Stimulated activated CD4-positive, alpha-beta T cell treated with anti-CD3 and anti-CD28 coated beads, Interleukin-15, amount 100 ng/mL, for 24 hours (primary cell): ENCODE measurements at regions not wholly inside any gene's neighbourhood (a gene's known extent, or its start where the extent isn't known, plus 50 kb on each side); places are given as distances from the start of the nearest gene placed in this dataset.

Source experiments
- DNase-seq: peaks from one replicate; pipeline ENCODE4 v3.0.0-alpha.2; 2020

- DNase-seq: no peak
Measured at GRCh38 chr2:121001641-121002040, 266.0 kb downstream of the GLI2 start.

DNA sequence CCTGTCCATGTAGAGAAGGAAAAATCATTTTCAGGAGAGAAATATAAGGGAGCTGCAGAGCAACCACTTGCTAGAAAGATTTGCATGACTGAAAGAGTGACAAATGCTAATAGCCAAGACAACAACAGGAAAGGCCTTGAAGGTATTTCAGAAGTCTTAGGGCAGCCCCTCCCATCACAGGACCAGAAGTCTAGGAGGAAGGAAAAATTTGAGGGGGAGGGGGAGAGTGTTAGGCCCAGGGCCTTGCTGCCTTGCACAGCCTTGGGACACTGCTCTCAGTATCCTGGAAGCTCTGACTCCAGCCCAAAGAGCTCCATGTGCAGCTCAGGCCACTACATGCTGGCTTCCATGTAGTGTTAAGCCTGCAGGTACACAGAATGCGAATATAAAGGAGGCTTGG lies 266.9 kb downstream of the GLI2 start:
- no peak for DNase-seq

DNA sequence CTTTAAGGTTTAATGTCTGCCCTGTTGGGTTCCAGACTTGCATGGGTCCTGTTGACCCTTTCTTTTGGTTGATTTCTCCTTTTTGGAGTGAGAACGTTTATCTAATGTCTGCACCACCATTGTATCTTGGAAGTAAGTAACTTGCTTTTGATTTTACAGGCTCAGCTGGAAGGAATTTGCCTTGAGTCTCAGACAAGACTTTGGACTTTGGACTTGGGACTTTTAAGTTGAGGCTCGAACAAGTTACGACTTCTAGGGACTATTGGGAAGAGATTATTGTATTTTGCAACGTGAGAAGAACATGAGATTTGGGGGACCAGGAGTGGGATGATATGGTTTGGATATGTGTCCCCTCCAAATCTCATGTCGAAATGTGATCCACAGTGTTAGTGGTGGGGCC lies 267.7 kb downstream of the GLI2 start:
- DNase-seq: no peak

- no peak for DNase-seq
Measured at GRCh38 chr2:121004359-121004758, 268.7 kb downstream of the GLI2 start.

GRCh38 chr2:121004950-121005349 lies 269.3 kb downstream of the GLI2 start:
- no peak for DNase-seq

GRCh38 chr2:121005453-121005852 lies 269.8 kb downstream of the GLI2 start:
- DNase-seq: no peak

DNA sequence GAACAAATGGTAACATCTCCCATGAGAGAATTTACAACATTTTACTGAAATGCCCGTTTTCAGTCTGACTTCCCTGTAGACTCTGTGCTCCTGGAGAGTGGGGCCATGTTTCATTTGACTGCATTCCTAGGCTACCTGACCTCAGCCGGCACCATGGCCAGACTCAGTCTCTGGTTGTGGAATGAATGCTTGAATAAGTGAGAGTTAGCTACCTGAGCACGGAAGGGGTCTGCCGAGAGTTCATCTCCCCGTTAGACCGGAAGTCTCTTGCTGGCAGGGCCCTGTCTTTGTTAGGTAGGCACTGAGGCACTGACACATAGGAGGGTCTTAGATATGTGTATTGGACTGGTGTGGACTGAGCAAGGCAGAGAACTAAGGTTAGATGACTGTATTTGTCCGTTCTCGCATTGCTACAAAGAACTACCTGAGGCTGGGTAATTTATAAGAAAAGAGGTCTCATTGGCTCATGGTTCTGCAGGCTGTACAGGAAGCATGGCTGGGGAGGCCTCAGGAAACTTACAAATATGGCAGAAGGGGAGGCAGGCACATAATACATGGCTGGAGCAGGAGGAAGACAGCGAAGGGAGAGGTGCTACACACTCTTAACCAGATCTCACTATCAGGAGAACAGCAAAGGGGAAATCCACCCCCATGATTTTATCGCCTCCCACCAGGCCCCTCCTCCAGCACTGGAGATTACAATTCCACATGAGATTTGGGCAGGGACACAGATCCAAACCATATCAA lies 271.2 kb downstream of the GLI2 start:
- DNase-seq: no peak

DNA sequence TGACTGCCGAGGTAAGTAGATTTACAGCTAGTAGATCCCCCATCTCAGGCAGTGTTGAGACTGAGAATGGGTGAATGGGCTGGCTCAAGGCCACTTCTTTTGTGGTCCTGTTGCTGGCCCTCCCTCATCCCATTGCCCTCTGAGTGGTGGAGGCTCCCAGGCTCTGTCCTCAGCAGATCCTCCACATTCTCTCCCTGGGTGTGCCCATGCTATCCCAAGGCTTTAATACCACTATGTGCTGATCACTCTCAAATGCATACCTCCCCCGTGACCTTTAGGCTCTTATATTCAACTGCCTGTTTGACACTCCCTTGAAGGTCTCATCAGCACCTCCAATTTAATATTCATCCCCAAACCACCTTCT lies 271.8 kb downstream of the GLI2 start:
- DNase-seq: no peak

DNA sequence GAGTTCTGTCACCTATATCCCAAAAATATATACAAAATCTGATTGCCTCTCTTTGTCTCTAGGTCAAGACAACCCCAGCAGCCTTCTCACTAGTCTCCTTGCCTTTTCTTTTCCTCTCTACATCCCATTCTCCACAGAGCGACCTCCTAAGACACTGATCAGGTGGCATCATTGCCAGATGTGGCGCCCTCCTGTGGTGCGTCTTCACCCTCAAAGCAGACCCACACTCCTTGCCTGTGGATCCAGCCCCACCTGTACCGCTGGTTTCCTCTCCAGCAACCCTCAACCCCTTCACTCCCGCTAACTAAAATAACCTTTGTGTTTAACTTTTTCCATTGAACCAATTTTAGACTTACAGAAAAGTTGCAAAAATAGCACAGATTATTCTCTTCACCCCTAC lies 273.3 kb downstream of the GLI2 start:
- peak; percentile 9 for DNase-seq

DNA sequence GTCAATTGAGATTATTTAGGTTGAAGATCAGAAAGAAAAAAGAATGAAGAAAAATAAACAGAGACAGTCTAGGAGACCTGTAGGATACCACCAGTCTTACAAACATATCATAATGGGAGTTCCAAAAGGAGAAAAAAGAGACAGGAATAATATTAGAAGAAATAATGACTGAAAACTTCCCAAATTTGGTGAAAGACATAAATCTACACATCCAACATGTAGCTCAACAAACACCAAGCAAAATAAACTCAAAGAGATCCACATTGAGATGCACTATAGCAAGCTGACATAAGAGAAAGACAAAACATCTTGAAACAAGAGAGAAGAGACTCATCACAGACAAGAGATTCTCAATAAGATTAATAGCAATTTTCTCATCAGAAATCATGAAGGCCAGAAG lies 274.0 kb downstream of the TFCP2L1 start:
- no peak for DNase-seq

GRCh38 chr2:121014876-121015275 lies 270.1 kb downstream of the TFCP2L1 start:
- no peak for DNase-seq

DNA sequence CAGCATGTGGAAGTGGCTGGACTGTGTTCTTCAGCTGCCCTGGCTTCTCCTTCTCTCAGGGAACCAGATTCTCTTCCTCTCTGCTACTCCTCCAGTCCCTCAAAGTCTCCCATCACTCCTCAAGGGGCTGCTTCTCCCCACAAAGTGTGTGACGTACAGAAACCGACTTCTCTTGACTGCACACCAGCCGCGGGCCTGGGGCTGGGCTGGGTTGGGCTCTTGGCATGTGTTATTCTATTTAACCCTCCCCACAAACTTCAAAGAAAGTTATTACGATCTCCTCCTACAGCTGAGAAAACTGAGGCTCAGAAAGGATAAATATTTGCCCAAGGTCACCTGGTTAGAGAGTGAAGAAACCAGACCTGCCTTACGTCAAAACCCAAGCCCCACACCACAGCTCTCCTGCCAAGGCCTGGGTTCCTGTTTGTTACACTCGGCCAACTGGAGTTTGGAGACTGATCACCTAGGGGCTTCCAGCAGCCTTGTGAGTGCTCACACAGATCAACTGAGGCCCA lies 269.0 kb downstream of the TFCP2L1 start:
- DNase-seq: no peak

- DNase-seq: no peak
Measured at GRCh38 chr2:121017396-121017795, 267.6 kb downstream of the TFCP2L1 start.

DNA sequence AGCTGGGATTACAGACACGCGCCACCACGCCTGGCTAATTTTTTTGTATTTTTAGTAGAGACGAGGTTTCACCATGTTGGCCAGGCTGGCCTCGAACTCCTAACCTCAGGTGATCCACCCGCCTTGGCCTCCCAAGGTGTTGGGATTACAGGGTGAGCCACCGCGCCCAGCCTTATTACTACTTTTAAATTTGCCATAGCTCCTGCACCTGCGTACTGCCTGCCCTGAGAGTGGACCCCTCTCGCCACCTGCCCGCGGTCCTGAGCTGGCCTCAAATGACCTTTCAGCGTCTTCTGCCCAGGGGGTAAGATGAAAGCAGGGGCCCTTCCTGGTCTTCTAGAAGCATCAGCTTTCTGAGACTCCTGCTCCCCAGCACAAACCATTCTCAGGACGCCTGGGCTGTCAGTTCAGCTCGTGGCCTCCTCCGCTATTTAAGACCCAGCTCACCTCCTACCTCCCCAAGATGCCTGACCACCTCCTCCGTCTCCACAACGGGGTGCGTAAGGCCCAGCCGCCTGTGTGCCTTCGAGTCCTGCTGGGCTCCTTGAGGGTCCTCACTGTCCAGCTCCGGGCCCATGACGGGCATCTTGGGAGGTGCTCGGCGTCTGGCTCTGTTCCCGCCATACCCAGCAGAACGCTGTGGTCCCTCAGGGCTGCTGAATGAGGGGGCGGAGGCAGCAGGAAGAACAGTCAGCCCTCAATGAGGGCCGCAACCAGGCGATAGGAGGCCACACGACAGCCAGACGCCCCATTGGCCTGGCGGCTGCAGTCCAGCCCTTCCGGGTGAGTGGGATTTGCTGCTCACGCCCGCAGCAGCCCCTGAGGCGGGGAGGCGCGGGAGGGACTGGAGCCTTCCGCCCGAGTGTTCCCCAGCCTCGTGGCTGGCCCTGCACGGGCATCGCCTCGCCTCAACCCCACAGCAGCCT lies 266.6 kb downstream of the TFCP2L1 start:
- DNase-seq: no peak

DNA sequence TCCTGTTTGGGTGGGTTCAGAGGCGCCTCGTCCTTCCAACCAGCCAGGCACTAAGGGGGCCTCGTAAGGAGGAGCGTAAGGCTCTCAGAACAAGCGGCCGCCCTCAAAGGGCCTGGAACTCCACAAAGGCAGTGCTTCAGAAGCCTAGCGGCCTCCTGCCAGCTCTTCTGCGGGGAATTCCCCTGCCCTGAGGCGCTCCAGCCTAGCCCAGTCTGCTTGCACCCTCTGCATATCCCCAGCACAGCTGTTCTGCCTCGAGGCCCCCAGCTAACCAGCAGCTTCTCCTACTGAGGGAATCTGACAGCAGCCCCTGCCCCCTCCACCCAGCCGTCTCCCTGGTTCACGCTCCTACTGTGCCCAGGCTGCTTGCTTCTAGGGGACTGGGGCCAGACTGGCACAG lies 265.9 kb downstream of the TFCP2L1 start:
- no peak for DNase-seq

GRCh38 chr2:121019756-121020155 lies 265.2 kb downstream of the TFCP2L1 start:
- DNase-seq: no peak

- no peak for DNase-seq
Measured at GRCh38 chr2:121021685-121022084, 263.3 kb downstream of the TFCP2L1 start.

- no peak for DNase-seq
Measured at GRCh38 chr2:121028577-121028976, 256.4 kb downstream of the TFCP2L1 start.

DNA sequence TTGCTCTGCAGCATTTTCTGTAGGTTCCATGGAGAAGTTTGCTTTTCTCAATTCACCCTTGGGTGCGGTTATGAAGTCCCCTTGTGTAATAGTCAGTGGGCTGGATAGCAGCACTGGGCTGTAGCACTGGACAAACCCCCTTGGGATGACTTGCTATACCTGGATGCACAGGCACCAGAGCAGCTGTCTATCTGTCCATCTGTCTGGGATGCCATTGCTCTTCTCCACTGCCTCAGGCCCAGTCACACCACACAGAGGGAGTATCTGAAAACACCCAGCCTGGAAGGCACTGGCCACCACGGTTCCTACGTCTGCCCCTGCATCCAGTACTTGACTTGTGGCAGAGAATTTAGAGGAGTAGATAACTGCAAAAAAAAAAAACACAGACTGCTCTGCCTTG lies 254.5 kb downstream of the TFCP2L1 start:
- no peak for DNase-seq

GRCh38 chr2:121031568-121032340 lies 253.2 kb downstream of the TFCP2L1 start:
- DNase-seq: no peak

DNA sequence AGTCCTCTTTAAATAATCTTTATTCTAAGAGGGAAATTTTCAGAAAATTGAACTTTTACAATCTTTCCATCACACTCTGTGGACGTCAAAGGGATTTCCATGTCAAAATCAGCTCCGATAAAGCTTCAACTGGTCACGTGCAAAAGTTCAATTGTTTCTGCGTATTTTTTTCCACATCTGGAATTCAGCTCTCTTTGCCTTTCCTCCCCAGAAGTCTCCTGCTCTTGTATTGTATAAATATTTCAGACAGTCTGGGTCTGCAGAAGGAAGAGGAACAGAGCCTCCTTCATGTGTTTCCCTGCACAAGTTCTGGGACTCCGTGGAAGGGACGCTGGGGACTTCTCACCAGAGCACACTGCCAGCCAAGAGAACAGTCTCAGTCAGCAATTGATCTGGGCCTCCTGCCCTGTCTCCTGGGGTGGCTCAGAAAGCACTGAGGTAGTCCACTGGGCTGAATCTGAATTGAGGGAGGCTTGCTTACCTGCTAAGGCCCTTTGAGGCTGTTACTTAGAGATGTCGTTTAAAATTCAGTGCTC lies 251.5 kb downstream of the TFCP2L1 start:
- DNase-seq: no peak

- no peak for DNase-seq
Measured at GRCh38 chr2:121034551-121034950, 250.5 kb downstream of the TFCP2L1 start.

DNA sequence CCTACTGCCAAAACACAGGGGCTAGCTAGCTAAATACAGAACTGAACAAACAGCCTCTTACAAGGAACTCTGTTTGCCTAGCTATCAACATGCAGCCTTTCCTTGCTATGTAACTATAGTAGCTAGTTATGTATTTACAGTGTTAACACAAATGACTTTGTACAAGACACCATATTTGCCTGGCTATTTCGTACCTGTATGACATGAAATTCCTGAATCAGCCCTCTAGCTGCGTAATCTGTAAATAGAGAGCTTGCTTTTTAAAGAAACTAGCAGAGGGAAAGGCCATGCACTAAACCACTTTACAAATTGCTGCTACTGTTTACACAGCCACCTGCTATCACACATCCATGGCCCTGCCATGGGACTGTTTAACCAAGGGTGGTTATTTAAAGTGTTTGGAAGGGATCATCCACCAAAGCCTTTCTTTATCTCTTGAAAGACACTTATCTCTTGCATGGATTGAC lies 248.7 kb downstream of the TFCP2L1 start:
- DNase-seq: no peak
